Kidney epithelial cell (primary cell): ENCODE measurements at regions not wholly inside any gene's neighbourhood (a gene's known extent, or its start where the extent isn't known, plus 50 kb on each side); places are given as distances from the start of the nearest gene placed in this dataset.

ENCODE experiments used
- DNase-seq: peaks from one replicate; pipeline ENCODE4 v3.0.0-alpha.2; 2010; ENCODE audit warnings: low read depth
- H3K27me3 ChIP-seq: 2 replicates; pipeline ENCODE4 v1.6.0; 2011; ENCODE audit warnings: low read length; ENCODE audit not compliant: control insufficient read depth, insufficient read depth
- H3K36me3 ChIP-seq: 2 replicates; pipeline ENCODE4 v1.5.1; 2011; ENCODE audit warnings: low read length; ENCODE audit not compliant: control insufficient read depth, insufficient read depth
- H3K4me3 ChIP-seq: 2 replicates; pipeline ENCODE4 v1.5.1; 2011; ENCODE audit warnings: low read depth, mild to moderate bottlenecking, control low read depth, low read length
- TF ChIP-seq, protein P1 (sequence below): IDR thresholded peaks from 2 replicates; pipeline ENCODE4 v1.5.1; 2011; ENCODE audit warnings: mild to moderate bottlenecking, moderate library complexity, low read length, control low read depth, inconsistent platforms; ENCODE audit not compliant: insufficient read depth, poor library complexity, severe bottlenecking

- TF ChIP-seq, protein P1, sequence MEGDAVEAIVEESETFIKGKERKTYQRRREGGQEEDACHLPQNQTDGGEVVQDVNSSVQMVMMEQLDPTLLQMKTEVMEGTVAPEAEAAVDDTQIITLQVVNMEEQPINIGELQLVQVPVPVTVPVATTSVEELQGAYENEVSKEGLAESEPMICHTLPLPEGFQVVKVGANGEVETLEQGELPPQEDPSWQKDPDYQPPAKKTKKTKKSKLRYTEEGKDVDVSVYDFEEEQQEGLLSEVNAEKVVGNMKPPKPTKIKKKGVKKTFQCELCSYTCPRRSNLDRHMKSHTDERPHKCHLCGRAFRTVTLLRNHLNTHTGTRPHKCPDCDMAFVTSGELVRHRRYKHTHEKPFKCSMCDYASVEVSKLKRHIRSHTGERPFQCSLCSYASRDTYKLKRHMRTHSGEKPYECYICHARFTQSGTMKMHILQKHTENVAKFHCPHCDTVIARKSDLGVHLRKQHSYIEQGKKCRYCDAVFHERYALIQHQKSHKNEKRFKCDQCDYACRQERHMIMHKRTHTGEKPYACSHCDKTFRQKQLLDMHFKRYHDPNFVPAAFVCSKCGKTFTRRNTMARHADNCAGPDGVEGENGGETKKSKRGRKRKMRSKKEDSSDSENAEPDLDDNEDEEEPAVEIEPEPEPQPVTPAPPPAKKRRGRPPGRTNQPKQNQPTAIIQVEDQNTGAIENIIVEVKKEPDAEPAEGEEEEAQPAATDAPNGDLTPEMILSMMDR = no peak
- DNase-seq = no peak
- no peaks in the 10 kb centered on the region for H3K27me3 ChIP-seq
Observed at GRCh38 chr2:19235308-19235707, 123.1 kb downstream of the OSR1 start.

GRCh38 chr2:19232312-19232711 is 126.1 kb downstream of the OSR1 start:
- no peaks in the 10 kb centered on the region for H3K27me3 ChIP-seq
- H3K4me3 ChIP-seq = no peak overlapping the region
- no peak for DNase-seq
- TF ChIP-seq, protein P1 = no peak
- no peaks in the 10 kb centered on the region for H3K36me3 ChIP-seq

More at GRCh38 chr2:19235308-19235707, 123.1 kb downstream of the OSR1 start:
- no peak overlapping the region for H3K4me3 ChIP-seq
- no peaks in the 10 kb centered on the region for H3K36me3 ChIP-seq

DNA sequence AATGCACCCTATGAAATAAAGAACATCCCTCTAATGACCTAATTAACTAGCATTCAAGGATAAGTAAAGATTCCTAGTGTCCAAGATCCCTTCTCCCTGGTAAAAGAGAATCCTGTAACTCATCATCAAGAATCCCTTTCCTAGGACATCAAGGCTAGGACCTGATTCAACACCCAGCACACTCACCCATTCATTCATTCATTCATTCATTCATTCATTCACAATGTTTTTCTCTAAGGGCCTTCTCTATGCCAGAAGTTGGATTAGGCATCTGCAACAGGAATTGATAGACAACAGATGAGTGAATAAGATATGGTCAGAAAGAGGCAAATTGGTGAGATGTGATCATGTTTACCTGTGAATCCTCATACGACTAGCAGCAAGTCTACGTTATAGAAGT is 126.8 kb downstream of the OSR1 start:
- no peaks in the 10 kb centered on the region for H3K36me3 ChIP-seq
- no peak for DNase-seq
- TF ChIP-seq, protein P1 = no peak
- H3K4me3 ChIP-seq = no peak overlapping the region
- no peaks in the 10 kb centered on the region for H3K27me3 ChIP-seq

DNA sequence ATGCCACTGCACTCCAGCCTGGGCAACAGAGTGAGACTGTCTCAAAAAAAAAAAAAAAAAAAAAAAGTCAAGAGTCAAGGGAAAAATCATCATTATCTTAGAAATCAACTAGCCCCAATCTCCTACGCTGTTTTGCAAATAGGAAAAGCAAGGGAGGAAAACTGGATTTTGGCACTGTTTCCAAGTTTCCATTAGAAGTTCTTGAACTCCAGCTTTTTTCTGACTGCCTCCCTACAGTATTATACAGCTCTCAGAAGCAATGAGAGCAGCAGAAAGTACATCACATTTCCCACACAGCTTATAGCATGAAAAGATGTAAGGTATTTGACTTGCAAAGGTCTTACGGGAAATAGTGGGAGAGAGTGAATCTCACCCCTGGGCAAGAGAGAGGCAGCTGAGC is 127.8 kb downstream of the OSR1 start:
- DNase-seq = no peak
- Histone ChIP-seq H3K4me3 (no peak overlapping the region), H3K27me3 (no peaks in the 10 kb centered on the region), H3K36me3 (no peaks in the 10 kb centered on the region)
- TF ChIP-seq, protein P1 = no peak

GRCh38 chr2:19228715-19229114 is 129.7 kb downstream of the OSR1 start:
- DNase-seq = no peak
- no peaks in the 10 kb centered on the region for H3K36me3 ChIP-seq
- no peaks in the 10 kb centered on the region for H3K27me3 ChIP-seq
- no peak overlapping the region for H3K4me3 ChIP-seq
- TF ChIP-seq, protein P1 = no peak

DNA sequence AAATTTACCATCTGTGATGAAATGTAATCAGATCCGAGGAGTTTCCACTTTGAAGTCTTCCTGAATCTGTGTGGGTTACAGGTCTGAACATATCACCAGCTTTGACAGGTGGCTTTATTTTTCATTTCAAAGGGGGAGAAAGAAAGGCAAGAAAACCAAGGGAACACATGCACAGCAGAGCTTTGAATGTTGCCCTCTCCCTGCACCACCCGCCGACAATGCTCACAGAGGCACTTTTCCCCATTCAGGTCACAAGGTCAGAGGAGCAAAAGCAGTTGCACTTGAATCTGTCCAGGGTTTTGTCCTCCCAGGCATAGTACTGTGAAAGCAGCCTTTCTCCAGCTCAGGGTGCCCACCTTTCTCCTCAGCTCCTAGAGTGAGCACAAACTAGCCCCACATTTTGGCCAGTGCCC is 130.2 kb downstream of the OSR1 start:
- no peak for DNase-seq
- Histone ChIP-seq H3K4me3 (no peak overlapping the region), H3K27me3 (no peaks in the 10 kb centered on the region), H3K36me3 (no peaks in the 10 kb centered on the region)
- TF ChIP-seq, protein P1 = no peak
